ENCODE measurements at regions not wholly inside any gene's neighbourhood (a gene's known extent, or its start where the extent isn't known, plus 50 kb on each side); places are given as distances from the start of the nearest gene placed in this dataset.
"Not testable (repeated sequence)": the region's sequence is repeated elsewhere in the genome, so short reads cannot be mapped to it uniquely, and the experiment has no call there.

DNA sequence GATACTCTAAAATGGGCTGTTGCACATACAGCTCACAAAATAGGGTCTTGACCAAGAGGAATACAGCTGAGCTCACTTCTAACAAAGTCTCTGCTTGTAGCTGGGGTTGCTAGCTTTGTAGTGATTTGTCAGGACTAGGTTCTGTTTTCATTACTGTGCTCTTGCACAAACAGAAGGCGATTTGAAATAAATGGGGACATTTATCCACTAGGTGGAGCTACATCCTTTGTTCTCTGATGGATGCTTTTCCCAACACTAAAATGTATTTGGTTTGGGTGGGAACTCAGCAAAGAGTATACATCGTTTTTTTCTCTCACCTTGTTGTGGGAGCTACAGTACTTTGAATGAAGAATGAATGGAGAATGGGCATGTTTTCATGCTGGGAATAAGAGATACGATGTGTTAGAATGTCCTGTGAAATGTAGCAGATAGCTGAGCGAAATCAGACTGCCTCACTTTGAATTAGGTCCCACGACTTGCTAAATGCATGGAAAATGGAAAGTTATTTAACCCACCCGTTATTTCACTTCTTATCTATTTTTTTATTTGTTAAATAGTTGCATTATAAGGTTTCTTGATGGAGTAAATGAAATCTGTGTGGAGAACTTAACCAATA lies 494.7 kb upstream of the MAP3K7 start:
- no peak overlapping the region for H3K4me3 ChIP-seq (ENCODE audit: low read depth, low read length)
- peak; percentile 65 for TF ChIP-seq CTCF (IDR thresholded peaks at IDR 0.05; ENCODE audit: low read depth, low read length, missing control alignments)
- DNase-seq (ENCODE audit: low read depth): peak; percentile 7

GRCh38 chr6:91080871-91081270 lies 494.0 kb upstream of the MAP3K7 start:
- DNase-seq (ENCODE audit: low read depth): no peak
- no peak overlapping the region for H3K4me3 ChIP-seq (ENCODE audit: low read depth, low read length)
- TF ChIP-seq CTCF (IDR thresholded peaks at IDR 0.05; ENCODE audit: low read depth, low read length, missing control alignments): no peak

- no peak for DNase-seq (ENCODE audit: low read depth)
- TF ChIP-seq CTCF (IDR thresholded peaks at IDR 0.05; ENCODE audit: low read depth, low read length, missing control alignments): no peak
These were observed 493.1 kb upstream of the MAP3K7 start for GRCh38 chr6:91079969-91080368.

GRCh38 chr6:91075244-91075976 lies 488.5 kb upstream of the MAP3K7 start:
- TF ChIP-seq CTCF (IDR thresholded peaks at IDR 0.05; ENCODE audit: low read depth, low read length, missing control alignments): no peak
- H3K4me3 ChIP-seq (ENCODE audit: low read depth, low read length): no peak overlapping the region
- DNase-seq (ENCODE audit: low read depth): no peak

More at GRCh38 chr6:91079969-91080368, 493.1 kb upstream of the MAP3K7 start:
- H3K4me3 ChIP-seq (ENCODE audit: low read depth, low read length): no peak overlapping the region

- no peak for TF ChIP-seq CTCF (IDR thresholded peaks at IDR 0.05; ENCODE audit: low read depth, low read length, missing control alignments)
- no peak for DNase-seq (ENCODE audit: low read depth)
- no peak overlapping the region for H3K4me3 ChIP-seq (ENCODE audit: low read depth, low read length)
These were observed 476.5 kb upstream of the MAP3K7 start for GRCh38 chr6:91063362-91063761.

DNA sequence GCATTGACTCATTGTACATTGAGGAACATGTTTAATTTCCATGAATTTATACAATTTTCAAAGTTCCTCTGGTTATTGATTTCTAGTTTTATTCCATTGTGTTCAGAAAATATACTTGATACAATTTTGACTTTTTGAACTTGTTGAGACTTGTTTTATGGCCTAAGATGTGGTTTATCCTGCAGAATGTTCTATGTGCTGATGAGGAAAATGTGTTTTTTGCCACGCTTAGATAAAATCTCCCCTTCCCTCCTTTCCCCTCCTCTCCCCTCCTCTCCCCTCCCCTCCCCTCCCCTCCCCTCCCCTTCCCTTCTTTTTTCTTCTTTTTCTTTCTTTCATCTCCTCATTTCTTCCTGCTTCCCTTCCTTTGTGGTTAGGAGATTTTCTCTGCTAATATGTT lies 470.8 kb upstream of the MAP3K7 start:
- TF ChIP-seq CTCF (IDR thresholded peaks at IDR 0.05; ENCODE audit: low read depth, low read length, missing control alignments): no peak
- H3K4me3 ChIP-seq (ENCODE audit: low read depth, low read length): no peak overlapping the region

GRCh38 chr6:91055959-91056358 lies 469.1 kb upstream of the MAP3K7 start:
- no peak overlapping the region for H3K4me3 ChIP-seq (ENCODE audit: low read depth, low read length)
- TF ChIP-seq CTCF (IDR thresholded peaks at IDR 0.05; ENCODE audit: low read depth, low read length, missing control alignments): no peak
- DNase-seq (ENCODE audit: low read depth): no peak

More for the DNA sequence above, 470.8 kb upstream of the MAP3K7 start:
- DNase-seq (ENCODE audit: low read depth): no peak

DNA sequence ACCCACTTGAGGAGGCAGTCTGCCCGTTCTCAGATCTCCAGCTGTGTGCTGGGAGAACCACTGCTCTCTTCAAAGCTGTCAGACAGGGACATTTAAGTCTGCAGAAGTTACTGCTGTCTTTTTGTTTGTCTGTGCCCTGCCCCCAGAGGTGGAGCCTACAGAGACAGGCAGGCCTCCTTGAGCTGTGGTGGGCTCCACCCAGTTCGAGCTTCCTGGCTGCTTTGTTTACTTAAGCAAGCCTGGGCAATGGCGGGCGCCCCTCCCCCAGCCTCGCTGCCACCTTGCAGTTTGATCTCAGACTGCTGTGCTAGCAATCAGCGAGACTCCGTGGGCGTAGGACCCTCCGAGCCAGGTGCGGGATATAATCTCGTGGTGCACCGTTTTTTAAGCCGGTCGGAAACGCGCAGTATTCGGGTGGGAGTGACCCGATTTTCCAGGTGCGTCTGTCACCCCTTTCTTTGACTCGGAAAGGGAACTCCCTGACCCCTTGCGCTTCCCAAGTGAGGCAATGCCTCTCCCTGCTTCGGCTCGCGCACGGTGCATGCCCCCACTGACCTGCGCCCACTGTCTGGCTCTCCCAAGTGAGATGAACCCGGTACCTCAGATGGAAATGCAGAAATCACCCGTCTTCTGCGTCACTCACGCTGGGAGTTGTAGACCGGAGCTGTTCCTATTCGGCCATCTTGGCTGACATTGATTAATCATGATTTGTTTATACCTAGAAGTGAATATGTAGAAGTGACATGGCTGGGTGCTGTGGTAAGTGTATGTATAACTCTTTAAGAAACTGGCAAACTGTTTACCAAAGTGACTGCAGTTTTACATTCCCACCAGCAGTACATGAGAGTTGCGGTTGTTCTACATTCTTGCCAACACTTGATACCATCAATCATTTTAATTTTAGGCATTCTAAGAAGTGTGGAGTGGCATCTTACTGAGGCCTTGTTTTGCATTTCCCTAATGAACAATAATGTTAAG lies 465.9 kb upstream of the MAP3K7 start:
- DNase-seq (ENCODE audit: low read depth); H3K4me3 ChIP-seq (ENCODE audit: low read depth, low read length): not testable (repeated sequence)
